NCI-H1105 (cell line): ENCODE measurements at regions not wholly inside any gene's neighbourhood (a gene's known extent, or its start where the extent isn't known, plus 50 kb on each side); places are given as distances from the start of the nearest gene placed in this dataset.
"Not testable (repeated sequence)": the region's sequence is repeated elsewhere in the genome, so short reads cannot be mapped to it uniquely, and the experiment has no call there.

Source experiments
- DNase-seq: peaks from one replicate; lab custom pipeline; 2025; lab: John Stamatoyannopoulos, UW

DNA sequence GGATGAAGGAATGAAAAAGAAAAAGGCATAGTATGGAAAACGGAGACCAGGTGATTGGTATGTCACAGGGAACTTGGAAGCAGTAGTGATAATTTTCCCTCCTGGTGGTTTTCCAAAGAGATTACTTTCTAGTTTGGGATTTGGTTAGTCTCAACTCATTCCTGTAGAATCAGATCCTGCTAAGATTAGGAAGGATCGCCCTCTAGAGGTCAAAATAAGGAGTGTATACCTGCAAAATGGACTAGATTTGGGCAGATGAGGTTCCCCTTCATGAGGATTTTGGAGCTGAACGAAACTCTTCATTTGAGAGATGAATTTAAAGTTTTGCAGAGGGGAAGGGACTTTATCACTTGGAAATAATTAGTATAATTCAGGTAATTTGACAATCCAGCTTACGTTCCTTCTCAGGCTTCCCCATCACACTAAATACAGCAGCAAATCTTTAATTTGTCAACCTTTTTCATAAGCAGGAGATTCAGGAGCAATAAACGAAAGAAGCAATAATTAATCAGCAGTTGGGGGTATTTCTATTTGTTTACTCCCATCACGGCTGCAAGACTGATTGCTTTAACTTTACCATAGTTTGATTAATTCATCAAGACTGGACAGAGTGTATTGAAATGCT is 65.2 kb downstream of the CCDC195 start:
- DNase-seq, result peak; percentile 61

DNA sequence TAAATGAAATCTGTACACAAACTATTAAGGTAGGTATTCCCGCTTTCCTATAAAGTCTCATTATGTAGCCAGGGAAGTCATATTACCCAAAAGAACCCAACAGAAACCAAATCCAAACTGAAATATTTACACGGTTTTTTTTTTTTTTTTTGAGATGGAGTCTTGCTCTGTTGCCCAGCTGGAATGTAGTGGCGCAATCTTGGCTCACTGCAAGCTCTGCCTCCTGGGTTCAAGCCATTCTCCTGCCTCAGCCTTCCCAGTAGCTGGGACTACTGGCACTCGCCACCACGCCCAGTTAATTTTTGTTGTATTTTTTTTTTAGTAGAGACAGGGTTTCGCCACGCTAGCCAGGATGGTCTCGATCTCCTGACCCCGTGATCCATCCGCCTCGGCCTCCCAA is 62.5 kb upstream of the CUL3 start:
- not testable (repeated sequence) for DNase-seq

DNA sequence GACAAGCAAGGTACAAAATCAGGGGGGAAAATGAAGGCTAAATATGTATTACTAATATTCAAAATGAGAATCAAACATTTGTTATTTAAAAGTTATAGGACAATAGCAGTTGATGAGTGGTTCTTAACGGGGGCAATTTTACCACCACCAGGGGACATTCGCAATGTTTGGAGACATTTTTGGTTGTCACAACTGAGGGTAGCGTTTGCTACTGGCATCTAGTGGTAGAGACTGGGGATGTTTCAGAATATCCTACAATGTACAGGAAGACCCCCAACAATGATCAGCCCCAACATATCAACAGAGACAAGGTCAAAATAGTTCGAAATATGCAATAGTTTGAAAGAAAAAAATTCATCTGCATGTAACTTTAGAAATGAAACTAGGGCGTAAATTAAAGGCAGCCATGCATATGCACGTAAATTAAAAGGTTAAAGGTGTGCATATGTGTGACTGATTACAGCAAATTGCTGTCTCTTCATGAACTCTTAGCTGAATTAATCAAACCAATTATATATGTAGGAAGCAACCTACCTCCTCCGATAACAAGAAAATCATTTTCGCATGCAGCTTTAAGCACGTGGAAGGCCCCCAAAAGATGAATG is 61.2 kb upstream of the CUL3 start:
- DNase-seq, result no peak

DNA sequence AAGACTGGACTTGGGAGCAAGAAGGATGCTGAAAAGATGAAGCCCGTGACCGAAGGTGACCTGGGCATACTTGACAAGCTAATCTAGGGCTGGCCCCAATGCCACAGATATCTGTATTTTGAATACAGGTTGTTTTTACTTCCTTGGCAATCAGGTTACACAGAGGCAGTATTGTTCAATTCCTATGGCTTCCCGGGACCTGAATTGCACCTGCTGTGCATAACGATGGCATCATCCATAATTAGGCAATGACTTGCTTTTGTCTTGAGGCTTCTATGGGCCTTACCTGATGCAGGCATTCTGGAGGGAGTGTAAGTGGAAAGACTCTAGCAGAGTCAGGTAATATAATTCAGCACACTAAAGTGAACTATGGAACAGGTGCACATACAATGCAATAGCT is 60.6 kb upstream of the CUL3 start:
- DNase-seq, result peak; percentile 42

DNA sequence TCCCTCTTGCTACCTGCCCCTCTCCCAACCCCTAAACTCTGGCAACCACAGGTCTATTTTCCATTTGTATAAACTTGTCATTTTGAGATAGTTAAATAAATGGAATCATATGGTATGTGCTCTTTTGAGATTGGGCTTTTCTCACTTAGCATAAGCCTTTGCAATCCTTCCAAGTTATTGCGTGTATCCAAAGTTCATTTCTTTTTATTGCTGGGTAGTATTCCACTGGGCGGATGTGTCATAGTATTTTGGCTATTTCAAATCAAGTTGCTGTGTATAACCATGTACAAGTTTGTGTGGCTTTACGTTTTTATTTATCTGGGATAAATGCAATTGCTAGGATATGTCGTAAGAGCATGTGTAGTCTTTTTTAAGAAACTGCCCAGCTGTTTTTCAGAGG is 55.5 kb upstream of the CUL3 start:
- no peak for DNase-seq

DNA sequence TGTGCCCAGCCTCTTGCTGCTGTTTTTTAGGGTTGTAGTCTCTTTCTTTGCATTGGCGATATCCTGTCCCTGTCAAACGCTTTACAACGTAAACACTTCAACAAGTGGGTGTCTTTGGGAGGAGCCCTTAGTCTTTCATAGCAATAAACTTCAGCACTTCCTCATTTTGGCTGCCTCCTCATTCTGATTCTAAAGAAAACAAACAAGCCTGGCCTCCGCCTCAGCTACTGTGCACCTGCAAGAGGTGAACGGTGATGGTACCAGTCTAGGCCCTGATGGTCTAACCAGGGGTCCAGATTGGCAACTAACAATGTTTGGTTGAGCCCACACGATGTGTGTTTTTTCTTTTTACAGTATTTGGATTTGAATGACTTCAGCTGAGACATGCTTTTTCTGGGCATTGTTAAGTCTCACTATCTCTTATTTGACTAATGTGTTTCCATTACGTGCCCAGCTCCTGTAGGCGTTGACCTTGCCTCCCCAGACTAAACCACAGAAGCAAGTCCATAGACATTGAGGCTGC is 53.2 kb upstream of the CUL3 start:
- DNase-seq, result no peak
